ENCODE measurements at regions not wholly inside any gene's neighbourhood (a gene's known extent, or its start where the extent isn't known, plus 50 kb on each side); places are given as distances from the start of the nearest gene placed in this dataset.

DNA sequence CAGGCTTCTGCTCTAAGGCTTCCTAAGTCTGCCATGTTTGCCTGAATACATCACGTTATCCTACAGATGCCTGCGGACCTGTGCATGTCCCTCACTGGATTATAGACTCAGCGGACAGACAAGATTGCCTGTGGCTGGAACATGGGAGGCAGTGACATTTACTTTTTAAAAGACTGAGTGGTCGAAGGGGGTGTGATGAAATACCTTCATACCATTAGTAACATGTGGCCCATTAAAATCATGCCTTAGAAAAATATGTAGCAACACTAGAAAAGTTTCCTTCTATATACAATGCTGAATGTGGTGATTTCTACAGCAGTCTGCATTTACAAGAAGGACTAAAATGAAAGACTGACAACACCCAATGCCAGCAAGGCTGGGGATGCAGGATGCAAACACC lies 154.4 kb downstream of the ASB1 start:
- Histone ChIP-seq H3K36me3 (ENCODE audit: insufficient read depth, low read length) (no peaks in the 10 kb centered on the region), H3K9me3 (ENCODE audit: low read length) (no peaks in the 10 kb centered on the region), H2AFZ (ENCODE audit: low read length) (no peak overlapping the region), H3K4me2 (ENCODE audit: low read length) (no peak overlapping the region), H4K20me1 (ENCODE audit: insufficient read depth, low read length) (no peaks in the 10 kb centered on the region), H3K79me2 (ENCODE audit: insufficient read depth, low read depth, low read length) (no peaks in the 10 kb centered on the region), H3K9me2 (ENCODE audit: insufficient read depth, low read length) (no peaks in the 10 kb centered on the region), H3K27ac (ENCODE audit: low read depth, low read length, poor library complexity, severe bottlenecking) (no peak overlapping the region), H3K4me1 (ENCODE audit: insufficient read depth, low read length, poor library complexity, severe bottlenecking) (no peaks in the 10 kb centered on the region), H3K4me3 (ENCODE audit: low read depth, low read length, poor library complexity, severe bottlenecking) (no peak overlapping the region)
- intact Hi-C loops (cut with micrococcal nuclease; ENCODE audit: unreplicated experiment), result no loop called here
- TF ChIP-seq, protein P1, sequence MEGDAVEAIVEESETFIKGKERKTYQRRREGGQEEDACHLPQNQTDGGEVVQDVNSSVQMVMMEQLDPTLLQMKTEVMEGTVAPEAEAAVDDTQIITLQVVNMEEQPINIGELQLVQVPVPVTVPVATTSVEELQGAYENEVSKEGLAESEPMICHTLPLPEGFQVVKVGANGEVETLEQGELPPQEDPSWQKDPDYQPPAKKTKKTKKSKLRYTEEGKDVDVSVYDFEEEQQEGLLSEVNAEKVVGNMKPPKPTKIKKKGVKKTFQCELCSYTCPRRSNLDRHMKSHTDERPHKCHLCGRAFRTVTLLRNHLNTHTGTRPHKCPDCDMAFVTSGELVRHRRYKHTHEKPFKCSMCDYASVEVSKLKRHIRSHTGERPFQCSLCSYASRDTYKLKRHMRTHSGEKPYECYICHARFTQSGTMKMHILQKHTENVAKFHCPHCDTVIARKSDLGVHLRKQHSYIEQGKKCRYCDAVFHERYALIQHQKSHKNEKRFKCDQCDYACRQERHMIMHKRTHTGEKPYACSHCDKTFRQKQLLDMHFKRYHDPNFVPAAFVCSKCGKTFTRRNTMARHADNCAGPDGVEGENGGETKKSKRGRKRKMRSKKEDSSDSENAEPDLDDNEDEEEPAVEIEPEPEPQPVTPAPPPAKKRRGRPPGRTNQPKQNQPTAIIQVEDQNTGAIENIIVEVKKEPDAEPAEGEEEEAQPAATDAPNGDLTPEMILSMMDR (conservative IDR thresholded peaks at IDR 0.05; ENCODE audit: low read length), result no peak
- no peak for TF ChIP-seq EZH2phosphoT487 (IDR thresholded peaks at IDR 0.05; ENCODE audit: borderline replicate concordance, low read depth, low read length)
- ChIA-PET POLR2A (no interaction called here), CTCF (ENCODE audit: unreplicated experiment) (no interaction called here)
- no peak for DNase-seq (ENCODE audit: low spot score)
- no TSS peak for BruUV-seq (replicated peaks)

DNA sequence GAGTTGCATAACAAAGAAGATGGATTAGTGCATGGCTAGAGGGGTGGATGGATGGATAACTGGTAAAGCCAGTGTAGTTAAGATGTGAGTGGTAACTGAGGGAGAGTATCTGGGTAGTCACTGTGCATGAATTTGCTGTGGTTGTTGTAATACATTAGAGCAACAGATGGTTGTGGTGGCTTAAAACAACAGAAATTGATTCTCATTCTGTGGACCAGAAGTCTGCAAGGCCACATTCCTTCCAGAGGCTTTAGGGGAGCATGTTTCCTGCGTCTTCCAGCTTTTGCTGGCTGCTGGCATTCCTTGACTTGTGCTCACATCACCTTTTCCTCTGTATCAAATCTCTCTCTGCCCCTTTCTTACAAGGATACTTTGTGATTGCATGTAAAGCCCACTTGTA lies 155.4 kb downstream of the ASB1 start:
- intact Hi-C loops (cut with micrococcal nuclease; ENCODE audit: unreplicated experiment), result no loop called here
- no peaks in the 10 kb centered on the region for H4K20me1 ChIP-seq (ENCODE audit: insufficient read depth, low read length)
- no peak overlapping the region for H3K4me3 ChIP-seq (ENCODE audit: low read depth, low read length, poor library complexity, severe bottlenecking)
- no peak overlapping the region for H2AFZ ChIP-seq (ENCODE audit: low read length)
- POLR2A ChIA-PET, result no interaction called here
- no peak for TF ChIP-seq EZH2phosphoT487 (IDR thresholded peaks at IDR 0.05; ENCODE audit: borderline replicate concordance, low read depth, low read length)
- TF ChIP-seq, protein P1 (conservative IDR thresholded peaks at IDR 0.05; ENCODE audit: low read length), result no peak
- H3K79me2 ChIP-seq (ENCODE audit: insufficient read depth, low read depth, low read length), result no peaks in the 10 kb centered on the region
- BruUV-seq (replicated peaks), result no TSS peak
- H3K4me1 ChIP-seq (ENCODE audit: insufficient read depth, low read length, poor library complexity, severe bottlenecking), result no peaks in the 10 kb centered on the region
- no peak for DNase-seq (ENCODE audit: low spot score)
- H3K4me2 ChIP-seq (ENCODE audit: low read length), result no peak overlapping the region
- CTCF ChIA-PET (ENCODE audit: unreplicated experiment), result no interaction called here
- H3K36me3 ChIP-seq (ENCODE audit: insufficient read depth, low read length), result no peaks in the 10 kb centered on the region
- no peaks in the 10 kb centered on the region for H3K9me2 ChIP-seq (ENCODE audit: insufficient read depth, low read length)
- H3K9me3 ChIP-seq (ENCODE audit: low read length), result no peaks in the 10 kb centered on the region
- no peak overlapping the region for H3K27ac ChIP-seq (ENCODE audit: low read depth, low read length, poor library complexity, severe bottlenecking)

DNA sequence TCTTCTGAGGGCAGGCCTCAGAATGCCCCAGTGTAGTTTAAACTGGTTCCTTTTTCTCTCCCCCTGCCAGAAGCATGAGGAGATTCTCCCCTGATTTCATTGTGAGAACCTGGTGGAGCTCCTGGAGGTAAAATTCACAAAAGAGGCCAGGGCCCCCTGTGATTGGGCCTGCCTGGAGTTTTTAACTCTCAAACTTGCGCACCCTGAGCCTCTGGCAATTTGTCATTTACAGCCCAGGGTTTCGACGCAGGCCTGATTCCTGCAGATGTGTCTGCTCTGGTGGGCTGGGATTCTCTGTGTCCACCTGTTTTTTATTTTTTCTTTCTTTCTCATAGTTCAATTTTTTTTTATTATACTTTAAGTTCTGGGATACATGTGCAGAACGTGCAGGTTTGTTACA lies 157.9 kb downstream of the ASB1 start:
- Histone ChIP-seq H4K20me1 (ENCODE audit: insufficient read depth, low read length) (no peaks in the 10 kb centered on the region), H3K4me2 (ENCODE audit: low read length) (no peak overlapping the region), H3K9me3 (ENCODE audit: low read length) (no peaks in the 10 kb centered on the region), H3K36me3 (ENCODE audit: insufficient read depth, low read length) (no peaks in the 10 kb centered on the region), H3K79me2 (ENCODE audit: insufficient read depth, low read depth, low read length) (no peaks in the 10 kb centered on the region), H3K4me1 (ENCODE audit: insufficient read depth, low read length, poor library complexity, severe bottlenecking) (no peaks in the 10 kb centered on the region), H3K27ac (ENCODE audit: low read depth, low read length, poor library complexity, severe bottlenecking) (no peak overlapping the region), H2AFZ (ENCODE audit: low read length) (no peak overlapping the region), H3K4me3 (ENCODE audit: low read depth, low read length, poor library complexity, severe bottlenecking) (no peak overlapping the region), H3K9me2 (ENCODE audit: insufficient read depth, low read length) (no peaks in the 10 kb centered on the region)
- intact Hi-C loops (cut with micrococcal nuclease; ENCODE audit: unreplicated experiment), result no loop called here
- ChIA-PET CTCF (ENCODE audit: unreplicated experiment) (no interaction called here), POLR2A (no interaction called here)
- no peak for TF ChIP-seq EZH2phosphoT487 (IDR thresholded peaks at IDR 0.05; ENCODE audit: borderline replicate concordance, low read depth, low read length)
- TF ChIP-seq, protein P1 (conservative IDR thresholded peaks at IDR 0.05; ENCODE audit: low read length), result no peak
- no peak for DNase-seq (ENCODE audit: low spot score)
- no TSS peak for BruUV-seq (replicated peaks)

All from OCI-LY7 (cell line).